GM13976 (cell line): ENCODE measurements at regions not wholly inside any gene's neighbourhood (a gene's known extent, or its start where the extent isn't known, plus 50 kb on each side); places are given as distances from the start of the nearest gene placed in this dataset.

Source experiments
- DNase-seq: peaks from one replicate; pipeline ENCODE4 v3.0.0; 2012; ENCODE audit warnings: low spot score
- in situ Hi-C: fragments of 300-500 bp; cut with MboI; formaldehyde crosslinking; loops from one replicate; pipeline ENCODE4 v1.12.0; 2022; ENCODE audit warnings: low sequenced_read_pairs, mixed read lengths, inconsistent platforms; ENCODE audit not compliant: unreplicated experiment
- TF ChIP-seq, protein P1 (sequence below): IDR thresholded peaks from 2 replicates; pipeline ENCODE4 v1.5.1; 2012; ENCODE audit warnings: borderline replicate concordance, mild to moderate bottlenecking; ENCODE audit not compliant: insufficient read depth; ENCODE audit errors: extremely low read depth, missing control alignments, control extremely low read depth

DNA sequence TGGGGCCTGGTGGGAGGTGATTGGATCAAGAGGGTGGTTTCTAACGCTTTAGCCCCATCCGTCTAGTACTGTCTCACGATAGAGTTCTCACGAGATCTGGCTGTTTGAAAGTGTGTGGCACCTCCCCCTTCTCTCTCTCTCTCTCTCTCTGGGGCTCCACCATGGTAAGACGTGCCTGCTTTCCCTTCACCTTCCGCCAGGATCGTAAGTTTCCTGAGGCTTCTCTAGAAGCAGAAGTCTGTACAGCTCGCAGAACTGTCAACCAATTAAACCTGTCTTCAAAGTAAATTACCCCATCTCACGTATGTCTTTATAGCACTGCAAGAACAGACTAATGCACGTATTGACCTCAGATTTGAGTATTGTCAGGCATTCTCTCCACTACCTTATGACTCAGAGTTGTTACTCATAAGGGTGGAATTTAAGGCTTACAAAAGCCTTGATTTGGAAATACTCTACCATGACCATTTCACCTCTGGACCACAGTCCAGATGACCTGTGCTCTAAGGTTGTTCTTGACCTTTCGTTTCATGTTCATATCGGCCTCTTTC lies 99.5 kb upstream of the AGAP1 start:
- in situ Hi-C loops, result no loop called here
- no peak for DNase-seq
- TF ChIP-seq, protein P1, sequence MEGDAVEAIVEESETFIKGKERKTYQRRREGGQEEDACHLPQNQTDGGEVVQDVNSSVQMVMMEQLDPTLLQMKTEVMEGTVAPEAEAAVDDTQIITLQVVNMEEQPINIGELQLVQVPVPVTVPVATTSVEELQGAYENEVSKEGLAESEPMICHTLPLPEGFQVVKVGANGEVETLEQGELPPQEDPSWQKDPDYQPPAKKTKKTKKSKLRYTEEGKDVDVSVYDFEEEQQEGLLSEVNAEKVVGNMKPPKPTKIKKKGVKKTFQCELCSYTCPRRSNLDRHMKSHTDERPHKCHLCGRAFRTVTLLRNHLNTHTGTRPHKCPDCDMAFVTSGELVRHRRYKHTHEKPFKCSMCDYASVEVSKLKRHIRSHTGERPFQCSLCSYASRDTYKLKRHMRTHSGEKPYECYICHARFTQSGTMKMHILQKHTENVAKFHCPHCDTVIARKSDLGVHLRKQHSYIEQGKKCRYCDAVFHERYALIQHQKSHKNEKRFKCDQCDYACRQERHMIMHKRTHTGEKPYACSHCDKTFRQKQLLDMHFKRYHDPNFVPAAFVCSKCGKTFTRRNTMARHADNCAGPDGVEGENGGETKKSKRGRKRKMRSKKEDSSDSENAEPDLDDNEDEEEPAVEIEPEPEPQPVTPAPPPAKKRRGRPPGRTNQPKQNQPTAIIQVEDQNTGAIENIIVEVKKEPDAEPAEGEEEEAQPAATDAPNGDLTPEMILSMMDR, result no peak

DNA sequence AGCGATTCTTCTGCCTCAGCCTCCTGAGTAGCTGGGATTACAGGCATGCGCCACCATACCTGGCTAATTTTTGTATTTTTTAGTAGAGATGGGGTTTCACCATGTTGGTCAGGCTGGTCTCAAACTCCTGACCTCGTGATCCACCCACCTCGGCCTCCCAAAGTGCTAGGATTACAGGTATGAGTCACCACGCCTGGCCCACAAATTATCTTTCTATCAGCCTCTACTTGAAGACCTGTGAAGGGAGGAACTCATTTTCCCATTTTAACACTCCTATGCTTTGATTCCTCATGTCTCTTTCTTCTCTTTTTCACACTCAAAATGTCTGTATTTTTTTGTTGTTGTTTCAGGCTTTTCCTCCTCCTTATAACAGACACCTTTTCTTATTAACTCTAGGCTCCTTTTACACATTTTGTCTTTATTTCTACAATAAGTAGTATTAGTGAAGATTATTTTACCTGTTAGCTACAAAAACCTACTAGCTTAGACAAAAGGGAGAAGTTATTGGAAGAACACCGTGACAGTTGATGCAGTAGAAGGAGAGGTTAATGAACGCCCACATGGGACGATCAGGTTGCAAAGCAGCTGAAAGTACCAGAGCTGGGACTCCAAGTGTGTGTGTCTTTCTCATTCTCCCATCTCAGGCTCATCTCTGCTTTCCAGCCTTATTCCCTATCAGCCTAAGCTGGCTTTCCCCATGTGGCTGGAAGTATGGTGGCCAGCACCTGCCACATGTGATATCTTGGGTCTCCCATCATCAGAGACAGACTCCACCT lies 97.6 kb upstream of the AGAP1 start:
- DNase-seq, result no peak
- in situ Hi-C loops, result no loop called here
- TF ChIP-seq, protein P1, result no peak

DNA sequence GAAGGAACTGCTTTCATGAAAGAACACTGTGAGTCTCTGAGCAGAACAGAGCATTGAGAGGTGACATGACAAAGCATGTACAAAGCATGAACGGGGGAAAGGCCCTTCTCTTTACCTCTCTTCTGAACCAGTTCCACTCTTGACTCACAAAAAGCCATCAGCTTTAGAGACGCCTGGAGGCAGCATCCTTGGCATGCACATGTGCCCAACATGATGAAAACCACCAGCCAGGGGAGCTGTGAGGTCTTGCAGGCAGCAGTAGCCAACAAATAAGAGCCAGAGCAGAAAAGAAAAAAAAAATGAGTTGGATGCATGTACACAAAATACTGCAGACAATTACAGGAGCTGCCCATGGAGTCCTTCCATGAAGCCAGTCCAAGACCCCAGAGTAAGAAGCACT lies 95.5 kb upstream of the AGAP1 start:
- in situ Hi-C loops, result no loop called here
- DNase-seq, result no peak
- TF ChIP-seq, protein P1, result no peak

DNA sequence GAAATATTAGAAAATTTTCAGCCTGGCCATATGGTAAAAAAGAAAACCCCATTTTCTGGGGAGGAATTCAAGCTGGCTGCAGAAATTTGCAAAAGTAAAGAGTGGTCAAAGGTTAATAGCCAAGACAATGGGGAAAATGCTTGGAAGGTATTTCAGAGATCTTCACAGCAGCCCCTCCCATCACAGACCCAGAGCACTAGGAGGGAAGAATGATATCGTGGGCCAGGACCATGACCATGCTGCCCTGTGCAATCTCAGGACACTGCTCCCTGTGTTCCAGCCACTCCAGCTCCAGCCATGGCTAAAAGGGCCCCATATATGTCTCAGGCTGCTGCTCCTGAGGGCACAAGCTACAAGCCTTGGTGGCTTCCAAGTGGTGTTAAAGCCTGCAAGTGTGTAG lies 93.9 kb upstream of the AGAP1 start:
- in situ Hi-C loops, result no loop called here

DNA sequence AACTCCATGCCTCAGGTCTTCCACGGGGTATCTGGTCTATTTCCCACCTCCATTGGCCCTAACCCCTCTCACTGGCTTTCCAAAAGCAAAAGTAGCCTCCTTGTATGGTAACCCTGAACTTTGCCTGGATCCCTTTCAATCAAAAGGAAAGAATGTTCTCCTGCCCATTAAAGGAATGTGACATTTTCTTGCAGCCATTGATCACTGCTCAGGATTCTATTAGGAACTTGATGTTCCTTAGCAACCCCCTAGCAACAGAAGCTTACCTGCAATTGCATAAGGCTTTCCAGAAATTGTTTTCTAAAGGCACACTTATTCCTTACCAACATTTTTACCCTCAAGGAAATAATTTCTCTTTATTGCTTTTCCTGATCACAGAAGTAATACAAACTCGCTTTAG lies 91.4 kb upstream of the AGAP1 start:
- no peak for DNase-seq
- in situ Hi-C loops, result no loop called here
- TF ChIP-seq, protein P1, result no peak

More for the DNA sequence above, 93.9 kb upstream of the AGAP1 start:
- TF ChIP-seq, protein P1, result no peak
- no peak for DNase-seq

DNA sequence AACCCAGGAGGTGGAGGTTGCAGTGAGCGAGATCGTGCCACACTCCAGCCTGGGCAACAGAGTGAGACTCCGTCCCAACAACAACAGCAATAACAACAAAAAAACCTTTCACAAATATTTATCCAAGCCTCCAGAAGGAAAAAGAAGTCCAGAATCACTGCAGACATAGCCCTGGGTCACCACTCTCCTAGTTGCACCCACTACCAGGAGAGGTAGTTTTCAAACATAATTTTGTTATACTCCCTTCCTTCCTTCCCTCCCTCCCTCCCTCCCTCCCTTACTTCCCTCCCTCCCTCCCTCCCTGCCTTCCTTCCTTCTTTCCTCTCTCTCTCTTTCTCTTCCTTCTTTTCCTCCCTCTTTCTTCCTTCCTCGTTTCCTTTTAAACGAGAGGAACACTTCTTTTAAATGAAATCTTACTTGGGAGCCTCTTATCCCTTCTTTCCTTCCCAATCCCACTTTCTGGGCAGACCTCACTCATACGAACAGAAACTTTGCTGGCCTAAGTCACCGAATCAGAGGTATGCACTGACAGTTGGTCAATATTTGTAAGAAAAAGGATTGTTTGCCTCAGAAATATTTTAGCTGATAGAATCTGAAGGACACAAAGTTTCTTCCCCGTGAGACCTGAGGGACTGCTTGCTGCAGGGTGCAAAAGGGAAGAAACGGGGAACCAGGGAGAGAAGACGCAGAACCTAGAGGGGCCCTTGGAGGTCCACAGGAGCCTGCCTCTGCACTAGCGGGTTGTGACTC lies 88.1 kb upstream of the AGAP1 start:
- in situ Hi-C loops, result no loop called here
- no peak for DNase-seq
- TF ChIP-seq, protein P1, result no peak
